Mesenchymal stem cell (in vitro differentiated cells and primary cell): ENCODE measurements at regions not wholly inside any gene's neighbourhood (a gene's known extent, or its start where the extent isn't known, plus 50 kb on each side); places are given as distances from the start of the nearest gene placed in this dataset.
A peak's percentile ranks its signal among the peaks of the same experiment; 100 is the strongest.

Experiments used
- DNase-seq: peaks from one replicate; pipeline ENCODE4 v3.0.0-alpha.2; 2013
- H2AFZ ChIP-seq: one replicate; pipeline ENCODE4 v1.6.1; 2013; ENCODE audit warnings: low read depth, mild to moderate bottlenecking, control low read depth, inconsistent platforms, low read length, moderate library complexity
- H2AK5ac ChIP-seq: 2 replicates; pipeline ENCODE4 v1.6.1; 2013; ENCODE audit warnings: low read length, moderate library complexity, mild to moderate bottlenecking, inconsistent platforms; ENCODE audit not compliant: severe bottlenecking
- H2BK120ac ChIP-seq: one replicate; pipeline ENCODE4 v1.6.1; 2013; ENCODE audit warnings: low read depth, mild to moderate bottlenecking, inconsistent platforms, low read length, moderate library complexity
- H2BK12ac ChIP-seq, 2 experiments: one replicate each; pipeline ENCODE4 v1.6.1; 2013; ENCODE audit warnings: inconsistent platforms in 2 of 2, low read length in 2 of 2, mild to moderate bottlenecking in 2 of 2, moderate library complexity in 2 of 2, control low read depth in 1 of 2
- H2BK15ac ChIP-seq: one replicate; pipeline ENCODE4 v1.6.1; 2013; ENCODE audit warnings: mild to moderate bottlenecking, low read depth, inconsistent platforms; ENCODE audit not compliant: poor library complexity, severe bottlenecking
- H2BK5ac ChIP-seq: 2 replicates; pipeline ENCODE4 v1.6.1; 2013; ENCODE audit warnings: low read depth, mild to moderate bottlenecking, low read length, control low read depth, inconsistent platforms; ENCODE audit not compliant: poor library complexity, severe bottlenecking
- H3K14ac ChIP-seq, 2 experiments: one replicate each; pipeline ENCODE4 v1.6.1; 2013; ENCODE audit warnings: inconsistent platforms in 2 of 2, low read length in 2 of 2, control low read depth in 1 of 2, mild to moderate bottlenecking in 1 of 2, moderate library complexity in 1 of 2
- H3K18ac ChIP-seq, 2 experiments: one replicate each; pipeline ENCODE4 v1.6.1; 2013; ENCODE audit warnings: inconsistent platforms in 2 of 2, low read length in 2 of 2, control low read depth in 1 of 2, low read depth in 1 of 2, mild to moderate bottlenecking in 1 of 2
- H3K23ac ChIP-seq, 2 experiments: one replicate each; pipeline ENCODE4 v1.6.1; 2013; ENCODE audit warnings: inconsistent platforms in 2 of 2, low read length in 2 of 2, mild to moderate bottlenecking in 2 of 2, moderate library complexity in 2 of 2, control low read depth in 1 of 2
- H3K27ac ChIP-seq: 2 replicates; pipeline ENCODE4 v1.5.1; 2013; ENCODE audit warnings: mild to moderate bottlenecking, moderate library complexity, low read length, control low read depth, inconsistent platforms; ENCODE audit not compliant: poor library complexity, severe bottlenecking
- H3K27me3 ChIP-seq, 2 experiments: 2 replicates each; pipeline versions ENCODE4 v1.6.1 to v1.7.0; 2013; ENCODE audit warnings: low read length in 2 of 2, mild to moderate bottlenecking in 2 of 2, moderate library complexity in 2 of 2, control low read depth in 1 of 2, inconsistent platforms in 1 of 2; ENCODE audit not compliant: control insufficient read depth in 1 of 2, insufficient read depth in 1 of 2
- H3K36me3 ChIP-seq, 2 experiments: 2 replicates each; pipeline versions ENCODE4 v1.6.1 to v1.7.0; 2013; ENCODE audit warnings: low read length in 2 of 2, control low read depth in 1 of 2, inconsistent platforms in 1 of 2, low read depth in 1 of 2, mild to moderate bottlenecking in 1 of 2; ENCODE audit not compliant: insufficient read depth in 2 of 2, control insufficient read depth in 1 of 2
- H3K4ac ChIP-seq, 2 experiments: one replicate each; pipeline ENCODE4 v1.6.1; 2013; ENCODE audit warnings: inconsistent platforms in 2 of 2, low read length in 2 of 2, mild to moderate bottlenecking in 2 of 2, moderate library complexity in 2 of 2, control low read depth in 1 of 2, low read depth in 1 of 2
- H3K4me1 ChIP-seq: 2 replicates; pipeline ENCODE4 v1.6.1; 2013; ENCODE audit warnings: low read depth, low read length, control low read depth; ENCODE audit not compliant: control insufficient read depth, insufficient read depth
- H3K4me2 ChIP-seq: 2 replicates; pipeline ENCODE4 v1.6.1; 2013; ENCODE audit warnings: low read length, mild to moderate bottlenecking, inconsistent platforms; ENCODE audit not compliant: poor library complexity, severe bottlenecking
- H3K4me3 ChIP-seq, 2 experiments: 2 replicates each; pipeline versions ENCODE4 v1.5.1 to v1.7.0; 2013; ENCODE audit warnings: low read length in 2 of 2, mild to moderate bottlenecking in 2 of 2, control low read depth in 1 of 2, low read depth in 1 of 2; ENCODE audit not compliant: insufficient read depth in 1 of 2
- H3K79me1 ChIP-seq: replicated peaks from 2 replicates; pipeline ENCODE4 v1.6.1; 2013; ENCODE audit warnings: mild to moderate bottlenecking, control low read depth, low read length, inconsistent platforms; ENCODE audit not compliant: poor library complexity, severe bottlenecking
- H3K9ac ChIP-seq: 2 replicates; pipeline ENCODE4 v1.7.0; 2013; ENCODE audit warnings: mild to moderate bottlenecking, low read length, moderate library complexity
- H3K9me3 ChIP-seq: 2 replicates; pipeline ENCODE4 v1.7.0; 2013; ENCODE audit warnings: mild to moderate bottlenecking, low read length; ENCODE audit not compliant: control insufficient read depth
- H4K8ac ChIP-seq: one replicate; pipeline ENCODE4 v1.6.1; 2013; ENCODE audit warnings: inconsistent platforms, mild to moderate bottlenecking, low read length, moderate library complexity
- H4K91ac ChIP-seq: one replicate; pipeline ENCODE4 v1.6.1; 2013; ENCODE audit warnings: mild to moderate bottlenecking, low read length, inconsistent platforms
- WGBS: methylation state at CpG from one replicate; pipeline ENCODE4 v1.1.7; 2013; ENCODE audit warnings: mixed read lengths; 5-methylcytosine and 5-hydroxymethylcytosine counted together

DNA sequence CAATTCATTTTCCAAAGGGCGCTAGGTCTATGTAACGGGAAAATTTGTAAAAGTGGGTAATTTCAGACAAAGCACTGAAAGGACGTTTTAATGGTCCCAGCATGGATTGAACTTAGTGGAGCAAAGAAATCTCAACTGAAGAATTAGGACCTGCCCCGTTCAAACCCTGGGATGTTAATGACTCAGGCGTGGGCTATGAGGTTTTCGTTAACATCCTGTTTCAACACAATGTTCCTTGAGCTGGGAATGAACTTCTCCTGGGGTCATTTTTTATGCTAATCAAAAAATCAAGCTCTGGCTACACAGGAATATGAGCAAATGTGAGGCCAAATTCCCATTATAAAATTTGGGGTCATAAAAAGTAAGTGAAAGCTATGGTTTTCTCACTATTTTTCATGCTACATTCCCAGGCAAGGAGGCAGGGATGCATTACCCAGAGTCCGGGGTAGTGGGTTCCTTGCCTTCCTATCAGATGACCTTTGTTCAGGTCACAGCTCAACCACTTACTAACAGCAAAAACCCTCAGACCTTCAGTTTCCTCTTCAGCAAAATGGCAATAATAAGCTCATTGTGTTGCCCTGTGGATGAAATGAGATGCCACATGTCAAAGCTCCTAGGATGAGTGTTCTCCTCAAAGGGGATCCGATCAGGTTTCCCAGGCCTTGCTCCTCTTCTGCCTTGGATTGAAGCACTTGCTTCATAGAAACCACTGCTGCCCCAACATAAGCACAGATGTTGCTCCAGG is 271.4 kb downstream of the ARRDC4 start:
- no peak overlapping the region for H3K23ac ChIP-seq
- peaks cover 5% of the 10 kb centered on the region for H3K9me3 ChIP-seq
- H3K27ac ChIP-seq, result no peak overlapping the region
- no peak overlapping the region for H2BK12ac ChIP-seq
- no peak overlapping the region for H3K4me3 ChIP-seq
- no peak overlapping the region for H2BK120ac ChIP-seq
- H3K4me1 ChIP-seq, result no peaks in the 10 kb centered on the region
- no peak overlapping the region for H3K18ac ChIP-seq
- no peak overlapping the region for H4K91ac ChIP-seq
- H3K4me2 ChIP-seq, result no peak overlapping the region
- H3K27me3 ChIP-seq, result no peaks in the 10 kb centered on the region
- H2BK15ac ChIP-seq, result no peak overlapping the region
- H3K9ac ChIP-seq, result no peak overlapping the region
- H3K79me1 ChIP-seq, result no peaks in the 10 kb centered on the region
- no peak overlapping the region for H3K14ac ChIP-seq
- H3K36me3 ChIP-seq, result no peaks in the 10 kb centered on the region
- no peak overlapping the region for H4K8ac ChIP-seq
- no peak overlapping the region for H2BK5ac ChIP-seq
- no peak overlapping the region for H2AFZ ChIP-seq
- H2AK5ac ChIP-seq, result no peak overlapping the region
- peak; percentile 18 for DNase-seq
- H3K4ac ChIP-seq, result no peak overlapping the region
- 44% methylated on average over 8 of the region's 8 CpGs for WGBS

DNA sequence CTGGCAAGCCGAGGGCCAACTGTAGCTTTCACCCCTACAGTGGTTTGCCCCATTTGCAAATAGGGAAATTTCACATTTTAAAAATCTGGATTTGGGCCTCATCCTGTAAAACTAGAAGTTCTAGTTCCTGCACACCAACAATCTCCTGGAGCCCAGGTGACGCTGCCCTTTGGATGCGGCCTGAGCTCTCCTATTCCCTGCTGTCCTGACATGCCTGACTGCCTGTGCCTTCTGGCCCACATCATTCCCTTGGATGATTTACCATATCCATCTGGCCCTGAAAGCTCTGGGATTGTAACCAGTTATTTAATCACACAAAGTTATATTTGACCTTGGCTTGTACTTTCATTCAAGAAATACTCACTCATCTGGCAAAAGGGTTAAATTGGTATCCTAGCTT is 272.3 kb downstream of the ARRDC4 start:
- Histone ChIP-seq H3K36me3 (no peaks in the 10 kb centered on the region), H3K9me3 (peaks cover 5% of the 10 kb centered on the region), H2AK5ac (no peak overlapping the region), H4K91ac (no peak overlapping the region), H3K9ac (no peak overlapping the region), H3K14ac (no peak overlapping the region), H3K27me3 (no peaks in the 10 kb centered on the region), H3K23ac (no peak overlapping the region), H3K4me1 (no peaks in the 10 kb centered on the region), H3K18ac (no peak overlapping the region), H3K4ac (no peak overlapping the region), H2BK12ac (no peak overlapping the region), H2BK15ac (no peak overlapping the region), H3K4me2 (no peak overlapping the region), H4K8ac (no peak overlapping the region), H3K4me3 (no peak overlapping the region), H2AFZ (no peak overlapping the region), H2BK5ac (no peak overlapping the region), H3K27ac (no peak overlapping the region), H3K79me1 (no peaks in the 10 kb centered on the region), H2BK120ac (no peak overlapping the region)
- no peak for DNase-seq
- 84% methylated on average over 3 of the region's 3 CpGs for WGBS

- Histone ChIP-seq H2BK120ac (no peak overlapping the region), H3K4me1 (no peaks in the 10 kb centered on the region)
- WGBS, result 85% methylated on average over 2 of the region's 2 CpGs
Observed at GRCh38 chr15:98233873-98234272, 273.4 kb downstream of the ARRDC4 start.

GRCh38 chr15:98240303-98240702 is 279.8 kb downstream of the ARRDC4 start:
- Histone ChIP-seq H2BK12ac (no peak overlapping the region), H3K79me1 (no peaks in the 10 kb centered on the region), H3K4me1 (no peaks in the 10 kb centered on the region), H3K4me2 (no peak overlapping the region), H3K23ac (no peak overlapping the region), H3K36me3 (no peaks in the 10 kb centered on the region), H2BK15ac (no peak overlapping the region), H3K18ac (no peak overlapping the region), H3K9me3 (peaks cover 4% of the 10 kb centered on the region), H2AK5ac (no peak overlapping the region), H3K27ac (no peak overlapping the region), H4K91ac (no peak overlapping the region), H2BK120ac (no peak overlapping the region), H3K27me3 (no peaks in the 10 kb centered on the region), H3K9ac (no peak overlapping the region), H2AFZ (no peak overlapping the region), H3K4ac (no peak overlapping the region), H3K14ac (no peak overlapping the region), H4K8ac (no peak overlapping the region), H3K4me3 (no peak overlapping the region), H2BK5ac (no peak overlapping the region)
- no peak for DNase-seq
- WGBS, result no CpG with 5 or more reads among the region's 1 CpG

More at GRCh38 chr15:98233873-98234272, 273.4 kb downstream of the ARRDC4 start:
- DNase-seq, result no peak
- Histone ChIP-seq H2BK5ac (no peak overlapping the region), H3K36me3 (no peaks in the 10 kb centered on the region), H2AFZ (no peak overlapping the region), H3K79me1 (no peaks in the 10 kb centered on the region), H4K8ac (no peak overlapping the region), H3K14ac (no peak overlapping the region), H3K9me3 (peaks cover 5% of the 10 kb centered on the region), H3K27me3 (no peaks in the 10 kb centered on the region), H3K18ac (no peak overlapping the region), H4K91ac (no peak overlapping the region), H3K23ac (no peak overlapping the region), H3K4me2 (no peak overlapping the region), H3K27ac (no peak overlapping the region), H2AK5ac (no peak overlapping the region), H3K9ac (no peak overlapping the region), H3K4ac (no peak overlapping the region), H2BK12ac (no peak overlapping the region), H2BK15ac (no peak overlapping the region), H3K4me3 (no peak overlapping the region)
